ENCODE measurements at regions not wholly inside any gene's neighbourhood (a gene's known extent, or its start where the extent isn't known, plus 50 kb on each side); places are given as distances from the start of the nearest gene placed in this dataset.

- ChIA-PET POLR2A (interaction anchor here (0.8 to 1.1 kb wide), 3 partner anchors 17 to 136 kb away, joined by 3 read pairs; partner anchors contain the start of gene NAMPT), CTCF (interaction anchor here (0.9 kb wide), 1 partner anchor 9 kb away, joined by 3 read pairs; no protein-coding TSS in a partner anchor)
- Mint-ChIP-seq H3K27ac (peak overlapping the region; percentile 63), H3K36me3 (ENCODE audit: low read depth) (peaks cover 20% of the 10 kb centered on the region), H3K4me1 (ENCODE audit: low read depth) (peaks cover 48% of the 10 kb centered on the region), H3K27me3 (peaks cover 16% of the 10 kb centered on the region), H3K4me3 (no peak overlapping the region), H3K9me3 (peaks cover 23% of the 10 kb centered on the region)
- TF ChIP-seq, protein P1, sequence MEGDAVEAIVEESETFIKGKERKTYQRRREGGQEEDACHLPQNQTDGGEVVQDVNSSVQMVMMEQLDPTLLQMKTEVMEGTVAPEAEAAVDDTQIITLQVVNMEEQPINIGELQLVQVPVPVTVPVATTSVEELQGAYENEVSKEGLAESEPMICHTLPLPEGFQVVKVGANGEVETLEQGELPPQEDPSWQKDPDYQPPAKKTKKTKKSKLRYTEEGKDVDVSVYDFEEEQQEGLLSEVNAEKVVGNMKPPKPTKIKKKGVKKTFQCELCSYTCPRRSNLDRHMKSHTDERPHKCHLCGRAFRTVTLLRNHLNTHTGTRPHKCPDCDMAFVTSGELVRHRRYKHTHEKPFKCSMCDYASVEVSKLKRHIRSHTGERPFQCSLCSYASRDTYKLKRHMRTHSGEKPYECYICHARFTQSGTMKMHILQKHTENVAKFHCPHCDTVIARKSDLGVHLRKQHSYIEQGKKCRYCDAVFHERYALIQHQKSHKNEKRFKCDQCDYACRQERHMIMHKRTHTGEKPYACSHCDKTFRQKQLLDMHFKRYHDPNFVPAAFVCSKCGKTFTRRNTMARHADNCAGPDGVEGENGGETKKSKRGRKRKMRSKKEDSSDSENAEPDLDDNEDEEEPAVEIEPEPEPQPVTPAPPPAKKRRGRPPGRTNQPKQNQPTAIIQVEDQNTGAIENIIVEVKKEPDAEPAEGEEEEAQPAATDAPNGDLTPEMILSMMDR (IDR thresholded peaks at IDR 0.05) = no peak
- intact Hi-C loops (cut with micrococcal nuclease) = no loop called here
- no peak for DNase-seq
- no peak for ATAC-seq
These were observed 132.6 kb upstream of the NAMPT start for GRCh38 chr7:106417273-106417902.

DNA sequence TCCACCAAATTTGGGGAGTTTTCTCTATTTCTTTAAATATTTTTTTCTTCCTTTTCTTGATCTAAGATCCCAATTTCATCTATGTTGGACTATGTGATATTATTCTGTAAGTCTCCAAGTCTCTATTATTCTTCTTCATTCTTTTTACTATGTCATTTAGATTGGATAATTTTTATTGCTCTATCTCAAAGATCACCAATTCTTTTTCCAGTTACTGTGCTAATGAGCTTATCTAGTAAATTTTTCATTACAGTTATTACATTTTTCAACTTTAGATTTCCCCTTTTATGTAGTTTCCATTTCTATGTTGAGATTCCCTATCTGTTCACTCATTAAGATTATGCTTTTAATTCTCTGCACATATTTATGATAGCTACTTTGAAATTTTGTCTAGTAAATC, 131.6 kb upstream of the NAMPT start:
- intact Hi-C loops (cut with micrococcal nuclease) = no loop called here
- ATAC-seq (no peak), DNase-seq (no peak)
- TF ChIP-seq, protein P1 (IDR thresholded peaks at IDR 0.05) = no peak
- Mint-ChIP-seq H3K27me3 (peaks cover 23% of the 10 kb centered on the region), H3K4me1 (ENCODE audit: low read depth) (peaks cover 38% of the 10 kb centered on the region), H3K9me3 (peaks cover 21% of the 10 kb centered on the region), H3K4me3 (no peak overlapping the region), H3K27ac (no peak overlapping the region), H3K36me3 (ENCODE audit: low read depth) (peaks cover 12% of the 10 kb centered on the region)
- ChIA-PET POLR2A (interaction anchor here (1.1 kb wide), 1 partner anchor 18 kb away, joined by 3 read pairs; no protein-coding TSS in a partner anchor), CTCF (interaction anchor here (0.9 kb wide), 1 partner anchor 9 kb away, joined by 3 read pairs; no protein-coding TSS in a partner anchor)

DNA sequence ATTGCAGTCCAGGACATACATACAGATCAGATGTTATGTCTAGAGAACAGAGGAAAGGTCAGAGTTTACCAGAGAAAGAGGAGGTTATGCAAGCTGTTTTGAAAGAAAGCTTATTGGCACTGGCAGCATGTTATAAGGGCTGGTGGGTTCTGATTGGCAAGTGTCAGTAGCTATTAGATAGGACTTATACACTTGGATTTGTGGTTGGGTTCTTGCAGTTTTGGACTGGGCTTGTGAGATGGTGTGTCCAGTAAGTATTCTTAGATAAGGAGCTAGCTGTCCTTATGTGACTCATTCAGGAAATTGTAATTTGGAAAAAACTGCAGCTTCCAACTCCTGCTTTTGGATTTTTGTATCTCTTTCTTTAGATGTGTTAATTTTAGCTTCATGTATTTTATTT, 130.7 kb upstream of the NAMPT start:
- Mint-ChIP-seq H3K27ac (no peak overlapping the region), H3K9me3 (peaks cover 21% of the 10 kb centered on the region), H3K36me3 (ENCODE audit: low read depth) (peaks cover 9% of the 10 kb centered on the region), H3K4me3 (no peak overlapping the region), H3K4me1 (ENCODE audit: low read depth) (peaks cover 36% of the 10 kb centered on the region), H3K27me3 (peaks cover 32% of the 10 kb centered on the region)
- intact Hi-C loops (cut with micrococcal nuclease) = no loop called here
- TF ChIP-seq, protein P1 (IDR thresholded peaks at IDR 0.05) = no peak
- DNase-seq = no peak
- no peak for ATAC-seq
- POLR2A ChIA-PET = interaction anchor here (0.8 to 2.4 kb wide), 4 partner anchors 9 to 131 kb away, joined by 3 to 7 read pairs (median 4); partner anchors contain the start of gene NAMPT
- CTCF ChIA-PET = interaction anchor here (1.0 to 2.1 kb wide), 3 partner anchors 9 to 238 kb away, joined by 3 to 7 read pairs (median 6); no protein-coding TSS in a partner anchor

DNA sequence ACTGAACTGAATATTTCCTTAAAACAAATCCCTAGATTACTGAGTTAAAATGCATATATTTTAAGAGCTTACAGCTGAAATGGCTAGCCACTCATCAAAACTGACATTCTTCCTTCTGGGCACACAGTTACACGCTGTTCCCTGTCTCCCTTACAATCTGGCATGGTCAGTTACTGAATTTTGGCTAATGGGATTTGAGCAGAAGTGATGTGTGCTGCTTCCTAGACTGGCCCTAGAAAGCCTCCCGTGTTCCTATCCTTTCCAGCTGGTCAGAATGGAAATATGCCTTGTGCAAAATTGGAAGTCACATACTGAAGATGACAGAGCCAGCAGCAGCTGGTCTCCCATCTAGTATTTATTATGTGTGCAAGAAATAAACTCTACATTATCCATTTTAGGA, 128.7 kb upstream of the NAMPT start:
- CTCF ChIA-PET = no interaction called here
- H3K4me3 Mint-ChIP-seq = no peak overlapping the region

More for the DNA sequence above, 128.7 kb upstream of the NAMPT start:
- TF ChIP-seq, protein P1 (IDR thresholded peaks at IDR 0.05) = no peak
- intact Hi-C loops (cut with micrococcal nuclease) = no loop called here
- peaks cover 19% of the 10 kb centered on the region for H3K4me1 Mint-ChIP-seq (ENCODE audit: low read depth)
- POLR2A ChIA-PET = no interaction called here
- H3K36me3 Mint-ChIP-seq (ENCODE audit: low read depth) = peaks cover 9% of the 10 kb centered on the region
- peaks cover 41% of the 10 kb centered on the region for H3K27me3 Mint-ChIP-seq
- peaks cover 23% of the 10 kb centered on the region for H3K9me3 Mint-ChIP-seq
- no peak for DNase-seq
- H3K27ac Mint-ChIP-seq = no peak overlapping the region
- ATAC-seq = no peak

Data from activated CD8-positive, alpha-beta T cell treated with anti-CD3 and anti-CD28 coated beads for 36 hours (primary cell).